ENCODE measurements at regions not wholly inside any gene's neighbourhood (a gene's known extent, or its start where the extent isn't known, plus 50 kb on each side); places are given as distances from the start of the nearest gene placed in this dataset.
A peak's percentile ranks its signal among the peaks of the same experiment; 100 is the strongest.
"Not testable (repeated sequence)": the region's sequence is repeated elsewhere in the genome, so short reads cannot be mapped to it uniquely, and the experiment has no call there.

DNA sequence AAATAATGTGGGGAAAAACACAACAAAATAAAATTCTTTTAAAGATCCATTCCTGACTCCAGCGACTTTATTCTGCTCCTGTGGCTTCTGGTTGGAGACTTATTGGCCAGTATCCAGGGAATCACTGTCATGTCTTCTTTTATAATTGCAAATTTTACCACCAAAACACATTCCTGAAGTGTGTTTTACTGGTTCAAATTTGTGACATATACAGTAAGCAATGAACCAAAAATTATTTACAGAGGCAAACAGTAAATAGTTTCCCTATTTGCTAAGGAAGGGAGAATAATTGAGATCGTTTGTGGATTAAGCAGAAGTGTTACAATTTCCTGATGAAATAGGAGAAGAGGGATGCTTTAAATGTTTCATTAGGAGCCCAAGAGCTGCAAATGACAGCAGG is 118.7 kb downstream of the ZNF281 start:
- H3K4me3 Mint-ChIP-seq: no peak overlapping the region
- H3K27ac Mint-ChIP-seq: no peak overlapping the region
- DNase-seq: no peak
- H3K36me3 Mint-ChIP-seq (ENCODE audit: low read depth): no peaks in the 10 kb centered on the region
- TF ChIP-seq, protein P1, sequence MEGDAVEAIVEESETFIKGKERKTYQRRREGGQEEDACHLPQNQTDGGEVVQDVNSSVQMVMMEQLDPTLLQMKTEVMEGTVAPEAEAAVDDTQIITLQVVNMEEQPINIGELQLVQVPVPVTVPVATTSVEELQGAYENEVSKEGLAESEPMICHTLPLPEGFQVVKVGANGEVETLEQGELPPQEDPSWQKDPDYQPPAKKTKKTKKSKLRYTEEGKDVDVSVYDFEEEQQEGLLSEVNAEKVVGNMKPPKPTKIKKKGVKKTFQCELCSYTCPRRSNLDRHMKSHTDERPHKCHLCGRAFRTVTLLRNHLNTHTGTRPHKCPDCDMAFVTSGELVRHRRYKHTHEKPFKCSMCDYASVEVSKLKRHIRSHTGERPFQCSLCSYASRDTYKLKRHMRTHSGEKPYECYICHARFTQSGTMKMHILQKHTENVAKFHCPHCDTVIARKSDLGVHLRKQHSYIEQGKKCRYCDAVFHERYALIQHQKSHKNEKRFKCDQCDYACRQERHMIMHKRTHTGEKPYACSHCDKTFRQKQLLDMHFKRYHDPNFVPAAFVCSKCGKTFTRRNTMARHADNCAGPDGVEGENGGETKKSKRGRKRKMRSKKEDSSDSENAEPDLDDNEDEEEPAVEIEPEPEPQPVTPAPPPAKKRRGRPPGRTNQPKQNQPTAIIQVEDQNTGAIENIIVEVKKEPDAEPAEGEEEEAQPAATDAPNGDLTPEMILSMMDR (IDR thresholded peaks at IDR 0.05): no peak
- peaks cover 6% of the 10 kb centered on the region for H3K27me3 Mint-ChIP-seq (ENCODE audit: low read depth, poor library complexity)
- no peaks in the 10 kb centered on the region for H3K9me3 Mint-ChIP-seq
- peaks cover 18% of the 10 kb centered on the region for H3K4me1 Mint-ChIP-seq

DNA sequence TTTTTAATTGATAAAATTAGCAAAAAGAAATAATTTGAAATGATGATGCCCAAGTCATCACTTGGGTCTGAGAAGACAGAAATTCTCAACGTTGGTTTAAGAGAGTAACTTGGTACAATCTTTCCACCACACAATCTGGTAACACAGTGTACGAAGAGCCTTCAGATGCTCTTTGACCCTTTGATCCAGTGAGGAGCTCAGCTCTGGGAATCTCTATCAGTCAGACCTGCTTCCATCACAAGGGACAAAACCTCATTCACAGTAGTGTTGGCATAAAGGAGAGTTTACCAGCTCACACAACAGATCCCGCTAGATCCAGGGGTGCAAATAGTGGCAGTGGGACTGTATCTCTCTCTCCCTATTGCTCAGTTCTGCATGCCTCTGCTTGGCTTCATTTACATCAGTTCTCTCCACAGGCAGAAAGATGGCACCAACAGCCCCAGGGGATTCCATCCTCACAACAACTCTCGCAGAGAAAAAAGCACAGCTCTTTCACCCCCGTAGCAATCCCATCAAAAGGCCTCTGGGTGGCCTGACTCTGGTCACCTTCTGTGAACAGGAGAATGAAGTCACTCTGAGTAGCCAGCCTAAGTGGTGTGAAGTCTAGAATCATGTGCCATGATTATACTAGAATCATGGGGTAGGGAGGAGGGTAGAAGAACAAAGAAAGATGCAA is 119.7 kb downstream of the ZNF281 start:
- TF ChIP-seq, protein P1 (IDR thresholded peaks at IDR 0.05): no peak
- Mint-ChIP-seq H3K27me3 (ENCODE audit: low read depth, poor library complexity) (peaks cover 3% of the 10 kb centered on the region), H3K36me3 (ENCODE audit: low read depth) (no peaks in the 10 kb centered on the region), H3K4me1 (peaks cover 22% of the 10 kb centered on the region), H3K27ac (peak overlapping the region; percentile 78), H3K9me3 (no peaks in the 10 kb centered on the region), H3K4me3 (no peak overlapping the region)
- no peak for DNase-seq

DNA sequence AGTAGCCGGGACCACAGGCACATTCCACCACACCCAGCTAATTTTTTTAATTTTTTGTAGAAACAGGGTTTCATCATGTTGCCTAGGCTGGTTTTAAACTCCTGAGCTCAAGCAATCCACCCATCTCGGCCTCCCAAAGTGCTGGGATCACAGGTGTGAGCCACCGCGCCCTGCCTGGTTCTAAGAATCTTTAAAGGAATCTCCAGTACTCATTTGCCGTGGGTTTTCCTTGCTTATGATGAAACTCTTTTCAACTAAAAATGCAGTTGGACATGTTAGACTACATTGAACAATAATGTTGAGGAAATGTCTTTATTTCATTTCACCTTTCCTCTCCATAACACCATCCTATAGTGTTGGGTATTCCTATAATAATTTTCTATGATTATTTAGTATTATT is 121.6 kb downstream of the ZNF281 start:
- no peaks in the 10 kb centered on the region for H3K36me3 Mint-ChIP-seq (ENCODE audit: low read depth)
- no peak overlapping the region for H3K27ac Mint-ChIP-seq
- H3K4me3 Mint-ChIP-seq: no peak overlapping the region
- H3K4me1 Mint-ChIP-seq: peaks cover 18% of the 10 kb centered on the region
- DNase-seq: no peak
- H3K27me3 Mint-ChIP-seq (ENCODE audit: low read depth, poor library complexity): peaks cover 3% of the 10 kb centered on the region
- H3K9me3 Mint-ChIP-seq: no peaks in the 10 kb centered on the region
- TF ChIP-seq, protein P1 (IDR thresholded peaks at IDR 0.05): no peak

DNA sequence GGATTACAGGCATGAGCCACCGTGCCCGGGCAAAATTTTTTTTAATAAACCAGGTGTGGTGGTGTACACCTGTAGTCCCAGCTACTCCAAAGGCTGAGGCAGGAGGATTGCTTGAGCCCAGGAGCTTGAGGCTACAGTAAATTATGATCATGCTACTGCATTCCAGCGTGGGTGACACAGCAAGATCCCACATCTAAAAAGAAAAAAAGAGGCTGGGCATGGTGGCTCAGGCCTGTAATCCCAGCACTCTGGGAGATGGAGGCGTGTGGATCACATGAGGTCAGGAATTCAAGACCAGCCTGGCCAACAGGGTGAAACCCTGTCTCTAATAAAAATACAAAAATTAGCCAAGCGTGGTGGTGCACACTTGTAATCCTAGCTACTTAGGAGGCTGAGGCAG is 125.6 kb downstream of the ZNF281 start:
- H3K36me3 Mint-ChIP-seq (ENCODE audit: low read depth); H3K4me1 Mint-ChIP-seq; H3K4me3 Mint-ChIP-seq; H3K9me3 Mint-ChIP-seq; H3K27me3 Mint-ChIP-seq (ENCODE audit: low read depth, poor library complexity); H3K27ac Mint-ChIP-seq; DNase-seq: not testable (repeated sequence)

DNA sequence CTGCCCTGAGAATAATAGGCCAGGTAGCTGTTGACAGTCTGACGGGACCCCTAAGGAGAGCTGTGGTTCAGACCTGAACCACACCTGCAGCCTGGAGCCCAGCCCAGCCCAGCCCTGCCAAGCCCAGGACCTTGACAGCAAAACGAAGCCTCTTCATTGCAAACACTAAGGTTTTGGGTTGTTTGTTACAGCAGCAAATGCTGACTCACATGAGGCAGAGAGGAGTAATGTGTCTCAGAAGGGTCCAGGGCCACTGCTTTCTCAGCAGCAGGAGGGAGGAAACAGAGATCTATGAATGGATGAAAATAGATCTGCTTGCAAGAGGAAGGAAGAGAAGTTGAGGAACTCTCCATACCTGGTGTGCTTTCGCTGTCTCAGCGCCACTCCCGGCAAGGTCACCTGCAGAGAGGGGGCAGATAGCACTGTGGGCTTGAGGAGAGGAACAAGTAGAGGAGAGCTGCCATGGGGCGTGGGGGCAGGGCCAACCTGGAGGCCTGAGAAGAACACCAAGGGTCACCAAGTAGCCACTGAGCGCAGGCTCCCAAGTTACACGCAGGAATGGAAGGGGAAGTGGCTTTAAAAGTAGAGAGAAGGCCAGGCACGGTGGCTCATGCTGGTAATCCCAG is 127.2 kb downstream of the ZNF281 start:
- H3K4me1 Mint-ChIP-seq: peaks cover 13% of the 10 kb centered on the region
- H3K27me3 Mint-ChIP-seq (ENCODE audit: low read depth, poor library complexity): peaks cover under 1% of the 10 kb centered on the region
- no peaks in the 10 kb centered on the region for H3K36me3 Mint-ChIP-seq (ENCODE audit: low read depth)
- H3K27ac Mint-ChIP-seq: no peak overlapping the region
- TF ChIP-seq, protein P1 (IDR thresholded peaks at IDR 0.05): no peak
- no peak overlapping the region for H3K4me3 Mint-ChIP-seq
- DNase-seq: no peak
- peaks cover 5% of the 10 kb centered on the region for H3K9me3 Mint-ChIP-seq

DNA sequence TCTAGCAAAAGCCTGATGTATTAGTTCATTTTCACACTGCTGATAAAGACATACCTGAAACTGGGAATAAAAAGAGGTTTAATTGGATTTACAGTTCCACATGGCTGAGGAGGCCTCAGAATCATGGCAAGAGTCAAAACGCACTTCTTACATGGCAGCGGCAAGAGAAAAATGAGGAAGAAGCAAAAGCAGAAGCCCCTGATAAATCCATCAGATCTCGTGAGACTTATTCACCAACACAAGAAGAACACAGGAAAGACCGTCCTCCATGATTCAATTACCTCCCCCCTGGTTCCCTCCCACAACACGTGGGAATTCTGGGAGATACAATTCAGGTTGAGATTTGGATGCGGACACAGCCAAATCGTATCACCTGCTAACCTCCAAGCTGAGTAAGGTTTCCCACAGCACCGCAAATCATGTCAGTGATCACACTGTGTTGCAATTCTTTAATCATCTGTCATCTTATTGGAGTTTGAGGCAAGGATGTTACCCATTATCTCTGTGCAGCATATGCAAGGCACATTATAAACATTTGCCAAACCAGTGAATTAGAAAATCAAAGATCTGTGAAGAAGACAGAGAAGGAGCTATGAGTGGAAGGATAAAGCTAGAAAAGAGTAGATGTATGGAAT is 128.5 kb downstream of the ZNF281 start:
- TF ChIP-seq, protein P1 (IDR thresholded peaks at IDR 0.05): no peak
- H3K4me3 Mint-ChIP-seq: no peak overlapping the region
- H3K27me3 Mint-ChIP-seq (ENCODE audit: low read depth, poor library complexity): no peaks in the 10 kb centered on the region
- H3K4me1 Mint-ChIP-seq: peaks cover 19% of the 10 kb centered on the region
- H3K27ac Mint-ChIP-seq: no peak overlapping the region
- no peaks in the 10 kb centered on the region for H3K36me3 Mint-ChIP-seq (ENCODE audit: low read depth)
- DNase-seq: no peak
- H3K9me3 Mint-ChIP-seq: peaks cover 5% of the 10 kb centered on the region
